IMR-90 (cell line): ENCODE measurements at regions not wholly inside any gene's neighbourhood (a gene's known extent, or its start where the extent isn't known, plus 50 kb on each side); places are given as distances from the start of the nearest gene placed in this dataset.

ENCODE experiments used
- CTCF ChIP-seq: conservative IDR thresholded peaks from 2 replicates; pipeline ENCODE4 v1.5.1; 2012; ENCODE audit warnings: mild to moderate bottlenecking, low read depth, low read length, improper control_type of control experiment
- MAZ ChIP-seq: IDR thresholded peaks from 2 replicates; pipeline ENCODE4 v1.6.1; 2012; ENCODE audit warnings: low read depth, mild to moderate bottlenecking, low read length, improper control_type of control experiment, moderate library complexity, borderline replicate concordance
- MXI1 ChIP-seq: IDR thresholded peaks from 2 replicates; pipeline ENCODE4 v1.6.1; 2012; ENCODE audit warnings: low read depth, mild to moderate bottlenecking, low read length, moderate library complexity, borderline replicate concordance
- POLR2A ChIP-seq: IDR thresholded peaks from 2 replicates; pipeline ENCODE4 v1.6.1; 2012; ENCODE audit warnings: mild to moderate bottlenecking, low read depth, low read length
- SMC3 ChIP-seq: fragments of 150-350 bp; IDR thresholded peaks from 2 replicates; pipeline ENCODE4 v1.6.1; 2016; ENCODE audit warnings: low read depth, mild to moderate bottlenecking, antibody characterized with exemption, low read length, moderate library complexity
- USF2 ChIP-seq: fragments of 150-350 bp; IDR thresholded peaks from 2 replicates; pipeline ENCODE4 v1.6.1; 2017; ENCODE audit warnings: mild to moderate bottlenecking, antibody characterized with exemption, low read length, low read depth

GRCh38 chr12:107590413-107590812 lies 95.2 kb upstream of the PWP1 start:
- TF ChIP-seq CTCF = no peak
- no peak for TF ChIP-seq SMC3
- TF ChIP-seq POLR2A = no peak
- TF ChIP-seq MXI1 = no peak
- no peak for TF ChIP-seq MAZ
- no peak for TF ChIP-seq USF2
